NCI-H345 treated with DMSO at 0.1 percent for 48 hours (cell line): ENCODE measurements at regions not wholly inside any gene's neighbourhood (a gene's known extent, or its start where the extent isn't known, plus 50 kb on each side); places are given as distances from the start of the nearest gene placed in this dataset.

Experiments used
- DNase-seq: peaks from one replicate; lab custom pipeline; 2025; ENCODE audit not compliant: unreplicated experiment; lab: John Stamatoyannopoulos, UW

- no peak for DNase-seq
These were observed 312.4 kb upstream of the RORA start for GRCh38 chr15:61541516-61541915.

- DNase-seq: no peak
These were observed 308.2 kb upstream of the RORA start for GRCh38 chr15:61537337-61537736.

- no peak for DNase-seq
These were observed 305.9 kb upstream of the RORA start for GRCh38 chr15:61534986-61535385.

GRCh38 chr15:61530769-61531168 lies 301.7 kb upstream of the RORA start:
- no peak for DNase-seq

- DNase-seq: no peak
These were observed 299.4 kb upstream of the RORA start for GRCh38 chr15:61528581-61528910.

- DNase-seq: no peak
These were observed 298.9 kb upstream of the RORA start for GRCh38 chr15:61527836-61528580.

GRCh38 chr15:61524545-61524944 lies 295.4 kb upstream of the RORA start:
- DNase-seq: no peak

GRCh38 chr15:61524086-61524485 lies 295.0 kb upstream of the RORA start:
- DNase-seq: no peak

GRCh38 chr15:61522411-61522810 lies 293.3 kb upstream of the RORA start:
- no peak for DNase-seq

- DNase-seq: no peak
These were observed 292.9 kb upstream of the RORA start for GRCh38 chr15:61521953-61522352.

- no peak for DNase-seq
These were observed 290.2 kb upstream of the RORA start for GRCh38 chr15:61519296-61519695.

- DNase-seq: no peak
These were observed 289.3 kb upstream of the RORA start for GRCh38 chr15:61518191-61518950.

- no peak for DNase-seq
These were observed 288.7 kb upstream of the RORA start for GRCh38 chr15:61517776-61518175.

- no peak for DNase-seq
These were observed 288.2 kb upstream of the RORA start for GRCh38 chr15:61517335-61517734.

GRCh38 chr15:61511756-61512155 lies 282.7 kb upstream of the RORA start:
- no peak for DNase-seq

GRCh38 chr15:61511089-61511488 lies 282.0 kb upstream of the RORA start:
- DNase-seq: no peak

- no peak for DNase-seq
These were observed 280.3 kb upstream of the RORA start for GRCh38 chr15:61509327-61509840.

GRCh38 chr15:61503383-61503969 lies 274.4 kb upstream of the RORA start:
- DNase-seq: no peak

- no peak for DNase-seq
These were observed 272.8 kb upstream of the RORA start for GRCh38 chr15:61501815-61502389.

GRCh38 chr15:61500951-61501620 lies 272.0 kb upstream of the RORA start:
- DNase-seq: no peak

- no peak for DNase-seq
These were observed 271.4 kb upstream of the RORA start for GRCh38 chr15:61500523-61500922.
